GM12874 (cell line): ENCODE measurements at regions not wholly inside any gene's neighbourhood (a gene's known extent, or its start where the extent isn't known, plus 50 kb on each side); places are given as distances from the start of the nearest gene placed in this dataset.

ENCODE experiments used
- CTCF ChIP-seq: IDR thresholded peaks from 2 replicates; pipeline ENCODE4 v1.5.1; 2011; ENCODE audit warnings: low read depth, mild to moderate bottlenecking, control low read depth, low read length, moderate library complexity; ENCODE audit not compliant: insufficient read depth

DNA sequence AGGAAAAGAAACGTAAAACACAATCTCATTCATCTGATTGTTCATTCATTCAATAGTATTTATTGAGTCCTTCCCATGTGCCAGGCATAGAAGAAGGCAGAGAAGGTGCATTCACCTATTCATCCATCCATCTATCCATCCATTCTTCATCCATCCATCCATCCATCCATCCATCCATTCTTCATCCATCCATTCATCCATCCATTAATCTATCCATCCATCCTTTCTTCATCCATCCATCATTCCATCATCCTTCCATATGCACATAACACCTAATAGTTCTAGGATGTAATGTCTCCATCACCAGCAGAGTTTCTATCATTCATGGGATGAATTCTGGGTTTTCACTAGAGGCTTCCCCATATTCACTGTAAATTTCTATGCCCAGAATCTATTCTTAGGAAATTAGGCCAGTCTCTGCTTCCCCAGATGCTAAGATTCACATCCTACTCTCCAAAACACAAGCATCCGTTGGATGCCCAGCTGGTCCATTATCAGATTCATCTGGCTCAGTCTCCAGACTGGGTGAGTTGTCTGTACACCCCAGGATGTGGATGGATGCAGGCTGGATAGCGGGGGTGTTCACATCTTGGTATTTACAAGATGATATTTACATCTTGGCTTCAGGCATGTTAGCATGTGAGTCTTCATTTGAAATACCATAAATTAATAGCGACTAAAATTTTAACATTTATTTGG, 517.7 kb upstream of the SULF2 start:
- no peak for TF ChIP-seq CTCF

GRCh38 chr20:48302149-48302548, 516.9 kb upstream of the SULF2 start:
- TF ChIP-seq CTCF, result no peak

DNA sequence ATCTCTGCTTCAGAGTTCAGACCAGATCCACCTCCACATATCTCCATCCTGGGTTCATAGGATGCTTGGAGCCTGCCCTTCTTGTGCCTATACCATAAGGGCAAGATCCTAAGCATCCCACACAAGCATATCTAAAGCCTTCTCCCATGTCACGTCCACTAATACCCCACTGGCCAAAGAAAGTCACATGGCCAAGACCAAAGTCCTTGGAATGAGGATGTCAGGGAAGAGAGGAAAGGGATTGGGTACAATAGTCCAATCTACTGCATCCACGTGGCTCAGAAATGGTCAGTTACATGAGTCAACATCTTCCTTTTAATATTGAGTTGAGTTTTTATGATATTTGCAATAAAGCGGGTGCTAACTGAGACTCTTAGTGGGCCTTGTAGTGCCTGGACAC, 515.9 kb upstream of the SULF2 start:
- no peak for TF ChIP-seq CTCF

GRCh38 chr20:48300529-48300928, 515.2 kb upstream of the SULF2 start:
- no peak for TF ChIP-seq CTCF

GRCh38 chr20:48298851-48299484, 513.7 kb upstream of the SULF2 start:
- TF ChIP-seq CTCF, result no peak

- TF ChIP-seq CTCF, result no peak
Observed at GRCh38 chr20:48298433-48298832, 513.2 kb upstream of the SULF2 start.

- TF ChIP-seq CTCF, result no peak
Observed at GRCh38 chr20:48295966-48296421, 510.7 kb upstream of the SULF2 start.
